Activated CD8-positive, alpha-beta memory T cell treated with anti-CD3 and anti-CD28 coated beads, Interleukin-2, amount 10 ng/mL, durations not matched to agents 7 days and 5 days (primary cell): ENCODE measurements at regions not wholly inside any gene's neighbourhood (a gene's known extent, or its start where the extent isn't known, plus 50 kb on each side); places are given as distances from the start of the nearest gene placed in this dataset.
"Not testable (repeated sequence)": the region's sequence is repeated elsewhere in the genome, so short reads cannot be mapped to it uniquely, and the experiment has no call there.

ENCODE experiments used
- ATAC-seq: fragments of 150-1000 bp; cut with Tn5 transposase; one replicate; pipeline ENCODE4 v1.10.0; 2021; ENCODE audit warnings: moderate library complexity
- CTCF ChIA-PET: fragments of 350-600 bp; sonication (Branson Sonifier 250); formaldehyde crosslinking; loops from one replicate; lab custom pipeline; 2021; ENCODE audit warnings: antibody characterized with exemption; lab: Charles Lee
- DNase-seq: peaks from one replicate; pipeline ENCODE4 v3.0.0-alpha.2; 2020
- H3K27ac Mint-ChIP-seq: one replicate; pipeline ENCODE4 v1.8.0; 2021; ENCODE audit warnings: mild to moderate bottlenecking, mixed read lengths
- H3K27me3 Mint-ChIP-seq: one replicate; pipeline ENCODE4 v1.8.0; 2021; ENCODE audit warnings: mixed read lengths
- H3K36me3 Mint-ChIP-seq: one replicate; pipeline ENCODE4 v1.8.0; 2021; ENCODE audit warnings: mild to moderate bottlenecking, mixed read lengths
- H3K4me1 Mint-ChIP-seq: one replicate; pipeline ENCODE4 v1.8.0; 2021; ENCODE audit warnings: mixed read lengths
- H3K4me3 Mint-ChIP-seq: one replicate; pipeline ENCODE4 v1.8.0; 2021; ENCODE audit warnings: mild to moderate bottlenecking, moderate library complexity, mixed read lengths
- H3K9me3 Mint-ChIP-seq: one replicate; pipeline ENCODE4 v1.8.0; 2022; ENCODE audit warnings: low read depth, mixed read lengths

DNA sequence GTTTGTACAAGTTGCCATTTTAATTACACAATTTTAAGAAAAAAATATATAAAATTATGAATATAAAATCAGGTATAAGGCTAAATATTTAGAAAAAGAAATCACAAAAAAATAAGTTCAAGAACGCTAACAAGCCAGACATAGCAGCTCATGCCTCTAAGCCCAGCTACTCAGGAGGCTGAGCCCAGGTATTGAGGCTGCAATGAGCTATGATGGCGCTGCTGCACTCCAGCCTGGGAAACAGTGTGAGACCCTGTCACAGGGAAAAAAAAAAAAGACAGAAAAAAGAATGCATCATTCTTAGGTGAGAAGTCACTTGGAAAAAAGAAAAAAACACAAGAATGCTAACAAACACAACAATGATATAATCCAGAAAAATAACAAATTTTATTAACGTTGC is 112.3 kb upstream of the PRDX6 start:
- Mint-ChIP-seq H3K9me3 (no peaks in the 10 kb centered on the region), H3K27me3 (no peaks in the 10 kb centered on the region), H3K4me3 (no peak overlapping the region), H3K4me1 (peaks cover 3% of the 10 kb centered on the region), H3K36me3 (no peaks in the 10 kb centered on the region), H3K27ac (no peak overlapping the region)
- ATAC-seq (no peak), DNase-seq (no peak)
- CTCF ChIA-PET, result no interaction called here

DNA sequence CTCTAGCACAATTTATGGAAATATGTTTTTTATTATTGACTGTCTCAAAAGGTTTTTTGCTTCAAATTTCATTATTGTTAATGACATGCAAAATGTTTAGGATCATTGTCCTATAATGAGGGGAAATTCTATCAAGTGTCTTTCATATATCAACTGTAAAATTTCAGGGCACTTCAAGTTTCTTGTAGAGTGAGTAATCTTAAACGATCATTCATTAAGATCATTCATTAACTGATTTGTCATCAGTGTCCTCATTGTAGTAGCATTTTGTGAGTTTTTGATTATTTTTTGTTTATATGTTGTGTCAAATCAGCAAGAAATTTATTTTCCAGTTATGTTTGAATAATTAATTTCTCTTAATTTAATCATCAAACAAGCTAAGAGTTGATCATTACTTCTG is 111.8 kb upstream of the PRDX6 start:
- Mint-ChIP-seq H3K9me3 (no peaks in the 10 kb centered on the region), H3K4me1 (peaks cover 3% of the 10 kb centered on the region)
- no peak for DNase-seq

DNA sequence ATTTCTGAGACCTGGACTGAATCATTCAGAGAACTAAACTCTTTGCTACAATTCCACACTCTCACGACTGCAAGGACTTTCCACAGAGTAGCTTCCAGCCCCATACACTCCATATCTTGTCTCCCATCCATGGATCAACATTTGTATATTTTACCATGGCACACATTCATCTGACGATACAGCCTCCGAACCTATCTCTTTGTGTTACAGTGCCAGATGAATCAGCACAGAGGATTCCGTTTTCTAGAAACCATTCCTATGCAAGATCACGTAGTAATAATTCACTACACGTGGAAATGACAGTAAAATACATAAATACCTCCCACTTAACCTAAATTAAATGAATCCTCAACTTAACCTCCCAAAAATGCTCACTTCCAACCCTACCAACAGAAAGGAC is 110.0 kb upstream of the PRDX6 start:
- H3K27ac Mint-ChIP-seq, result no peak overlapping the region
- no peak for ATAC-seq

More for the DNA sequence above, 111.8 kb upstream of the PRDX6 start:
- ATAC-seq, result no peak
- CTCF ChIA-PET, result no interaction called here
- Mint-ChIP-seq H3K27ac (no peak overlapping the region), H3K27me3 (no peaks in the 10 kb centered on the region), H3K36me3 (no peaks in the 10 kb centered on the region), H3K4me3 (no peak overlapping the region)

DNA sequence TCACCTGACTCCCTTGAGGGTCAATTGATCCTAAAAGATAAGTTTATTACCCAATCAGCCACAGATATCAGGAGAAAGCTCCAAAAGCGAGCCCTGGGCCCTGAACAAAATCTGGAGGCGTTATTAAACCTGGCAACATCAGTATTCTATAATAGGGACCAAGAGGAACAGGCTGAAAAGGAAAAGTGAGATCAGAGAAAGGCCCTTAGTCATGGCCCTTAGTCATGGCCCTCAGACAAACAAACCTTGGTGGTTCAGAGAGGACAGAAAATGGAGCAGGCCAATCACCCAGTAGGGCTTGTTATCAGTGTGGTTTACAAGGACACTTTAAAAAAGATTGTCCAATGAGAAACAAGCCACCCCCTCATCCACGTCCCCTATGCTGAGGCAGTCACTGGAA is 106.5 kb upstream of the PRDX6 start:
- H3K9me3 Mint-ChIP-seq, H3K36me3 Mint-ChIP-seq, ATAC-seq, H3K27ac Mint-ChIP-seq, H3K4me1 Mint-ChIP-seq, DNase-seq, CTCF ChIA-PET, H3K4me3 Mint-ChIP-seq, H3K27me3 Mint-ChIP-seq: not testable (repeated sequence)

More for the DNA sequence above, 110.0 kb upstream of the PRDX6 start:
- CTCF ChIA-PET, result no interaction called here
- no peaks in the 10 kb centered on the region for H3K36me3 Mint-ChIP-seq
- no peaks in the 10 kb centered on the region for H3K4me1 Mint-ChIP-seq
- no peak for DNase-seq
- H3K27me3 Mint-ChIP-seq, result no peaks in the 10 kb centered on the region
- no peak overlapping the region for H3K4me3 Mint-ChIP-seq
- no peaks in the 10 kb centered on the region for H3K9me3 Mint-ChIP-seq

DNA sequence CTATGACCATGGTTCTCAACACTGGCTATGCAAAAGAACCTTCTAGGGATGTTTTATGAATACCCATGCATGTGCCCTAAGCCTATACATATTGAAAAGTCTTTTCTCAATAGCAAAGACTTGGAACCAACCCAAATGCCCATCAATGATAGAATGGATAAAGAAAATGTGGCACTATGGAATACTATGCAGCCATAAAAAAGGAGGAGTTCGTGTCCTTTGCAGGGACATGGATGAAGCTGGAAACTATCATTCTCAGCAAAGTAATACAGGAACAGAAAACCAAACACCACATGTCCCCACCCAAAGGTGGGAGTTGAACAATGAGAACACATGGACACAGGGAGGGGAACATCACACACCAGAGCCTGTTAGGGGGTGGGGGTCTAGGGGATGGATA is 101.1 kb upstream of the PRDX6 start:
- H3K9me3 Mint-ChIP-seq, CTCF ChIA-PET, ATAC-seq, H3K27ac Mint-ChIP-seq, DNase-seq, H3K36me3 Mint-ChIP-seq, H3K4me3 Mint-ChIP-seq, H3K4me1 Mint-ChIP-seq, H3K27me3 Mint-ChIP-seq: not testable (repeated sequence)

DNA sequence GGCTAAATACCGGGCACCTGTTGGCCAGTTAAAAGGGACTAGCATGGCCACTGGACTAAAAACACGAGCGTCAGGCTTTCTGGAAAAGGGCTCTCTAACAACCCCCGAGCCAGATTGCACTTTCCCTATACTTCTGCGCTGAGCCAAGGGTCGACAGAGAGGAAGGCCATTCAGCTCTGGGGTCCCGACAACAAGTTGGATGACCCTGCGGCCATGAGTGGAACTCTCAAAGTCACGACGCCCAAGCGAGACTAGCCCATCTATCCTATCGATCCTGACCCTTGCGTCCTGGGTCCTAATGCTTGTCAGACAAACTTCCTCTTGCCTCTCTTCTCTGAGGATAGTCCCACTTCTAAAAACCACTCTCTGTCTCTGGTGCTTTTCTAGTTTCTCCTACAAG is 99.9 kb upstream of the PRDX6 start:
- Mint-ChIP-seq H3K4me3 (no peak overlapping the region), H3K27ac (no peak overlapping the region), H3K9me3 (peaks cover 8% of the 10 kb centered on the region), H3K36me3 (no peaks in the 10 kb centered on the region), H3K4me1 (no peaks in the 10 kb centered on the region), H3K27me3 (no peaks in the 10 kb centered on the region)
- DNase-seq, result no peak
- ATAC-seq, result no peak
- CTCF ChIA-PET, result no interaction called here

DNA sequence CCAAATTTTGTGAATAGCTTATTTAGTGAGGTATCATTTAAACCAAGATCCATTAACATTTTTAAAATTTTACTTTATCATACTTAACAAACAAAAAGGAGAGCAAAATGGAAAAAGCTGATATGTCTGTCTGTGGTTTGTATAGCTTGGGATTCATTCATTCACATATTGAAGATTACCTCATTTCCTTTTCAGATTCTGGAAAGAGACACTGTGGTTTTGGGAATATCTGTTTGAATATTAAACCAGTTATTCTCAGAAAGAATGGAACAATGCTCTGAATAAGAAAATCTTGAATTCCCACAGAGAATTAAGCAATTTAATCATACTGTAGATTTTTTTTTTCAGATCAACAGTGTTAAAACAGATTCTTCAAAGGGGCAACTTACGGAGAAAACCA is 93.8 kb upstream of the PRDX6 start:
- Mint-ChIP-seq H3K27me3 (no peaks in the 10 kb centered on the region), H3K9me3 (no peaks in the 10 kb centered on the region), H3K4me3 (no peak overlapping the region), H3K36me3 (peaks cover 2% of the 10 kb centered on the region), H3K27ac (no peak overlapping the region), H3K4me1 (no peaks in the 10 kb centered on the region)
- ATAC-seq (no peak), DNase-seq (no peak)
- CTCF ChIA-PET, result no interaction called here

DNA sequence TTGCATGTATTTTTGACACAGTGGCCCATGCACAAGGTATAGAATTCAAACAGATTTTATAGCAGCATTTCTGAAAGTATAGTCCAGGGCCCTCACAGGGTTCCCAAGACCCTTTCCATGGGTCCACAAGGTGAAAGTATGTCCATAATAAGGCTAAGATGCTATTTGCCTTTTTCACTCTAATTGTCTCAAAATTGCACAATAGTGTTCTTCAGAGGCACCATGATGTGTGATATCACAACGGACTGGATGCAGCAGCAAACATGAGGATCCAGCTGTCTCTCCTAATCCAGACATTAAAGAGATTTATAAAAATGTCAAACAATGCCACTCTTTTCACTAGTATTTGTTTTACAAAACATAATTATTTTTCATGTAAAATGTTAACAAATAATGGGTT is 88.8 kb upstream of the PRDX6 start:
- H3K27me3 Mint-ChIP-seq, result no peaks in the 10 kb centered on the region
- DNase-seq (no peak), ATAC-seq (no peak)
- no peak overlapping the region for H3K27ac Mint-ChIP-seq
- H3K9me3 Mint-ChIP-seq, result no peaks in the 10 kb centered on the region
- H3K36me3 Mint-ChIP-seq, result no peaks in the 10 kb centered on the region
- no peak overlapping the region for H3K4me3 Mint-ChIP-seq
- CTCF ChIA-PET, result no interaction called here
- H3K4me1 Mint-ChIP-seq, result no peaks in the 10 kb centered on the region

DNA sequence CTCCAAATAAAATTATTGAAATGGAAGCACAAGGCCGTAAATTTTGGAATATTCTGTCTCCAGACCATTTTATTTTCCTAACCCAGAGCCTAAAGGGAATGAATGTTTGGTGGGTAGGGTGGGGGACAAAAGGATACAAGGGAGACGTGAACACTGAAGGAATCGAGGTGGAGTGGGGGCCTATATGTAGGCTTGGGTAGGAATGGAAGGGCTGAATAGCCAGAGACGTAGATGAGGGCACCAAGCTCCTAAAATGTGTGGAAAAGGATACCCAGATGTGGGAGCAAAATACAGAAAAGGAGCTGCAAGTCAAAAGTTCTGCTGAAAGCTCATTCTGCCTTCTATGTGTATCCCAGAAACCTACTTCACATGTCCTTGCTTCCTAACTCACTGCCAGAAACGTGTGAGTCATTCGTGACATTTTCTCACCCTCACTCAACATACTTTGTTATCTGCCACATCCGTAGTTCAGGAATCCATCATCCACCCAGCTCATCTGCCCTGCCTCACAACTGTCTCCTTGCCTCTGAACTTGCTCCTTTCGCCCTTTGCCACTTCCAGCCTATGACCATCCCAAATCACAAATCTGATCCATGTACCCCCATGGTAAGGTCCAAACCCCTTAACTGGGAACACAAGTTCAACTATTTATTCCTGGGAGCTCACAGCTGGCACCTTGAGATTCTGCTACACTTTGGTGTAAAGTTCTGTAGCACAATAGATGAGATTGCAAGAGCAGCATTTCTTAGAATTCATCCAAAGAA is 84.1 kb upstream of the PRDX6 start:
- Mint-ChIP-seq H3K27me3 (no peaks in the 10 kb centered on the region), H3K9me3 (peaks cover 2% of the 10 kb centered on the region), H3K27ac (no peak overlapping the region), H3K4me3 (no peak overlapping the region), H3K4me1 (no peaks in the 10 kb centered on the region), H3K36me3 (peaks cover 1% of the 10 kb centered on the region)
- CTCF ChIA-PET, result interaction anchor here (1.7 kb wide), 1 partner anchor 11 kb away, joined by 3 read pairs; no protein-coding TSS in a partner anchor
- no peak for DNase-seq
- ATAC-seq, result no peak

DNA sequence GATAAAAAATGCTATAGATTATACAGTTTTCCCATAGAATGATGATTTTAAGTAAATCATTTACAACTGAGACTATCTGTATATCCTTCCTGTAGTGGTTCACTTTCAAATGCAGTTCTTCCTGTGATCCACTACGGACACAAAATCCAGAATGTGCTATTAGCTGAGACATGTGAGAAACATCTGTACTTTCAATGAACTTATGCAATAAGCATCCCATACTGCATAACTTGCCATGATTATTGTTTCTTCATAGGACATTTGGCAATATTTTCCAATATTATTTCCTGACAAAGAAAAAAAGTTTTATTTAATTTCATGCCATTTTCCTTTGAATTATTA is 83.5 kb upstream of the PRDX6 start:
- Mint-ChIP-seq H3K27ac (no peak overlapping the region), H3K4me1 (no peaks in the 10 kb centered on the region), H3K27me3 (no peaks in the 10 kb centered on the region), H3K4me3 (no peak overlapping the region), H3K9me3 (peaks cover 2% of the 10 kb centered on the region), H3K36me3 (peaks cover 1% of the 10 kb centered on the region)
- no peak for ATAC-seq
- no peak for DNase-seq
- CTCF ChIA-PET, result interaction anchor here (1.7 kb wide), 1 partner anchor 11 kb away, joined by 3 read pairs; no protein-coding TSS in a partner anchor

DNA sequence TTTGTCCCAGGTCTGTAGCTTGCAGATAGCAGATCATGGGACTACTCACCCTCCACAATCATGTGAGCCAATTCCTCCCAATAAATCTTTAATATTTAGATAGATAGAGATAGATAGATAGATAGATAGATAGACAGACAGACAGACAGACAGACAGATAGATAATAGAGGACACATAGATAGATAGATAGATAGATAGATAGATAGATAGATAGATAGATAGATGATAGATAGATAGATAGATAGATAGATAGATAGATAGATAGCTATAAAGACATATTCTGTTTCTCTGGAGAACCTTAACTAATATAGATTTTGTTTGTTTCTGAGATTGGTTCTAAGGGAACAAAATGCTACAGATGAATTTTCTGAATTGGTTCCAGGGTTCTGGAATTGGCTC is 82.3 kb upstream of the PRDX6 start:
- not testable (repeated sequence) for ATAC-seq, H3K27ac Mint-ChIP-seq, H3K27me3 Mint-ChIP-seq, H3K4me1 Mint-ChIP-seq, H3K9me3 Mint-ChIP-seq, H3K4me3 Mint-ChIP-seq, DNase-seq, H3K36me3 Mint-ChIP-seq
- CTCF ChIA-PET, result interaction anchor here (0.7 kb wide), 1 partner anchor 23 kb away, joined by 4 read pairs; no protein-coding TSS in a partner anchor

DNA sequence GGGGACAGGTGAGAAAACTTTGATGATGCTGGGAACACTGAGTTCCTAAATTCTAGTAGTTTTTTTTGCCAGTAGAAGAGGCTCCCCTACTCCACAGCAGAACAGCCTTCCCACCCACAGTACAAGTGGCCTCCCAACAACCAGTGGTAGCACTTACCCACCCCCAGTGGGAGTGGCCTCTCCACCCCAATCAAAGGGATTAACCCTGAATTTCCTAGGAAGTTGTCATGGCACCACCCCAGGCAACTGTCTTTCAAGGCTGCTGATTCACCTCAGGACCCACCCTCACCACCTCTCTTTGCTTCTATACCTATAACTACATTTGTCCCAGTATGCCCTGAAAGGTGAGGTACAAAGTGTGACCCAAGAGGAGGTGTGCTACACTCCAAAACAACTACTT is 81.4 kb upstream of the PRDX6 start:
- Mint-ChIP-seq H3K4me3 (no peak overlapping the region), H3K27ac (no peak overlapping the region), H3K27me3 (no peaks in the 10 kb centered on the region), H3K9me3 (peaks cover 2% of the 10 kb centered on the region), H3K4me1 (no peaks in the 10 kb centered on the region), H3K36me3 (peaks cover 1% of the 10 kb centered on the region)
- DNase-seq, result no peak
- CTCF ChIA-PET, result interaction anchor here (0.7 kb wide), 1 partner anchor 675 kb away, joined by 3 read pairs; no protein-coding TSS in a partner anchor
- no peak for ATAC-seq

DNA sequence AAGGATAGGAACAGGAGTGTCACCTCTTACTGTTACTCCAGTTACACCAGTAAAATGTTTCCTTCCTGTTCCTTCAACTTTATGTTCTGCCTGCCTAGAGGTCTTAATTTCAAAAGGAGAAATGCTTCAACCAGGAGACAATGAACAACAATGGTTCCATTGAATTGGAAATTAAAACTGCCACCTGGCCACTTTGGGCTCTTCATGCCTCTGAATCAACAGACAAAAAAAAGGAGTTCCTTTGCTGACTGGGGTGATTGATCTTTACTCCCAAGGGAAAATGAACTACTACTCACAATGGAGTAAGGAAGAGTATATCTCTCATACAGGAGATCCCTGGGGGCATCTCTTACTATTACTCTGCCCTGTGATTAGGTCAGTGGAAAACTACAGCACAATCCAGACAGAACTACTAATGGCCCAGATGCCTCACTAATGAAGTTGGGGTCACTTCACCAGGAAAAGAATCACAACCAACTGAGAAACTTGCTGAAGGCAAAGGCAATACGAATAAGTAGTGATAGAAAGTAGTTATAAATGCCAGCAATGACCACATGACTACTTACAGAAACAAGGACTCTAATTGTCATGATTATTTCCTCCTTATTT is 76.6 kb upstream of the PRDX6 start:
- H3K36me3 Mint-ChIP-seq, result peaks cover 1% of the 10 kb centered on the region
- H3K4me1 Mint-ChIP-seq, result peaks cover 6% of the 10 kb centered on the region
- no peak overlapping the region for H3K27ac Mint-ChIP-seq
- H3K9me3 Mint-ChIP-seq, result peaks cover 2% of the 10 kb centered on the region
- ATAC-seq, result no peak
- CTCF ChIA-PET, result no interaction called here
- H3K4me3 Mint-ChIP-seq, result no peak overlapping the region
- DNase-seq, result no peak
- no peaks in the 10 kb centered on the region for H3K27me3 Mint-ChIP-seq

DNA sequence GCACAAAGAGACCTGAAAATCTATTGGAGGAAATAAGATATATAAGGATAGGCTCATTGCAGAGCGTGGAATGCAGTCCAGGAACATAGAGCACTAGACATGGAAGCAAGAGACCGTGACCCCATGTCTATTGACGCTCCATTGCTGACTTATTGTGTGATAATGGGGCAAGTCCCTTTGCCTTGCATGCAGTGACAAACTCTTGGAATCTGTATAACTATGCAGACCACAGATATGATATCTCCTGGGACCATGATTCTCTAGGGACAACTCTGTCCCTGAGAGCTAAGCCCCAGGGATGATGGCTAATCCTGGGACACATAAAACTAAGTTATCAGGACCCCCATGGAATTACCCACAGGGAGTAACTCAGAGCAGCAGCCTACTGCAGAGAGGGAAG is 73.1 kb upstream of the PRDX6 start:
- Mint-ChIP-seq H3K36me3 (no peaks in the 10 kb centered on the region), H3K27ac (no peak overlapping the region), H3K4me3 (no peak overlapping the region), H3K27me3 (no peaks in the 10 kb centered on the region), H3K4me1 (peaks cover 19% of the 10 kb centered on the region), H3K9me3 (no peaks in the 10 kb centered on the region)
- ATAC-seq (no peak), DNase-seq (no peak)
- CTCF ChIA-PET, result no interaction called here
